ENCODE measurements at regions not wholly inside any gene's neighbourhood (a gene's known extent, or its start where the extent isn't known, plus 50 kb on each side); places are given as distances from the start of the nearest gene placed in this dataset.

- TF ChIP-seq Cebpa-rat (IDR thresholded peaks at IDR 0.05): no peak
- H3K9me3 ChIP-seq: peaks cover 13% of the 10 kb centered on the region; the same call in 1 of the 2 replicates
- no peaks in the 10 kb centered on the region for H3K27me3 ChIP-seq
- H4K20me1 ChIP-seq: no peaks in the 10 kb centered on the region
- no peaks in the 10 kb centered on the region for H3K4me1 ChIP-seq
- H3K27ac ChIP-seq: no peak overlapping the region
- H3K9ac ChIP-seq: no peak overlapping the region
- H3K4me3 ChIP-seq: no peak overlapping the region
- H3K4me2 ChIP-seq: no peak overlapping the region
- no peaks in the 10 kb centered on the region for H3K36me3 ChIP-seq
Measured at GRCh38 chr4:187317799-187318198, 594.1 kb upstream of the FAT1 start.

GRCh38 chr4:187321711-187322110 is 598.1 kb upstream of the FAT1 start:
- TF ChIP-seq Cebpa-rat (IDR thresholded peaks at IDR 0.05): no peak
- H3K4me3 ChIP-seq: no peak overlapping the region
- no peaks in the 10 kb centered on the region for H3K4me1 ChIP-seq
- H3K27ac ChIP-seq: no peak overlapping the region
- no peaks in the 10 kb centered on the region for H3K27me3 ChIP-seq
- H4K20me1 ChIP-seq: no peaks in the 10 kb centered on the region
- no peaks in the 10 kb centered on the region for H3K36me3 ChIP-seq
- H3K4me2 ChIP-seq: no peak overlapping the region
- peaks cover 13% of the 10 kb centered on the region; the same call in 1 of the 2 replicates for H3K9me3 ChIP-seq
- H3K9ac ChIP-seq: no peak overlapping the region

- Histone ChIP-seq H3K36me3 (no peaks in the 10 kb centered on the region), H3K27me3 (no peaks in the 10 kb centered on the region; the same call in 1 of the 2 replicates)
- no peak for TF ChIP-seq Cebpa-rat (IDR thresholded peaks at IDR 0.05)
Measured at GRCh38 chr4:187332141-187332540, 608.5 kb upstream of the FAT1 start.

GRCh38 chr4:187333151-187333550 is 609.5 kb upstream of the FAT1 start:
- no peak overlapping the region for H3K9ac ChIP-seq
- no peak overlapping the region for H3K4me2 ChIP-seq
- no peaks in the 10 kb centered on the region for H4K20me1 ChIP-seq
- H3K36me3 ChIP-seq: no peaks in the 10 kb centered on the region
- no peaks in the 10 kb centered on the region; the same call in 1 of the 2 replicates for H3K27me3 ChIP-seq
- no peaks in the 10 kb centered on the region for H3K9me3 ChIP-seq
- TF ChIP-seq Cebpa-rat (IDR thresholded peaks at IDR 0.05): no peak
- H3K4me3 ChIP-seq: no peak overlapping the region
- H3K4me1 ChIP-seq: no peaks in the 10 kb centered on the region
- no peak overlapping the region for H3K27ac ChIP-seq

More at GRCh38 chr4:187332141-187332540, 608.5 kb upstream of the FAT1 start:
- H3K4me3 ChIP-seq: no peak overlapping the region
- H3K27ac ChIP-seq: no peak overlapping the region
- no peaks in the 10 kb centered on the region for H3K4me1 ChIP-seq
- no peak overlapping the region for H3K9ac ChIP-seq
- H4K20me1 ChIP-seq: no peaks in the 10 kb centered on the region
- H3K9me3 ChIP-seq: no peaks in the 10 kb centered on the region
- H3K4me2 ChIP-seq: no peak overlapping the region

DNA sequence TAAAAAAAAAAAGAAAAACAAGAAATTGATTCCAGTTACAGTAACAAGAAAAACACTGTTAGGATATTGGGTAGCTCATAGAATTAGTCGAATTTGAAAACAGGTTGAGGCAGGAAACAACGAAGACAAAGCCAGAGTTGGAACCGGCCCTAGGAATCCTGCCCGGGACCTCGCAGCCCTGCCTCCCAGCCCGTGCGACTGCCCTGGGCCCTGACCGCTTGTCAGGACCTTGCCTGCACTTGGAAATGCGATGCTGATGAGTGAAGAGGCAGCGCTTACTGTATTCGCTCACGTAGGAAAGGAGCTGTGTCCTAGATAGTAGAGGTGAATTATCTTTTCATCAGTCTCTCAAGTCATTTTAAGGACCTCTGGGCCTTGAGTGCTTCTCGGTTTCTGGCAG is 611.7 kb upstream of the FAT1 start:
- Histone ChIP-seq H3K4me2 (no peak overlapping the region), H3K27ac (no peak overlapping the region), H3K9ac (no peak overlapping the region), H3K36me3 (no peaks in the 10 kb centered on the region), H3K4me1 (no peaks in the 10 kb centered on the region), H3K27me3 (no peaks in the 10 kb centered on the region), H3K9me3 (no peaks in the 10 kb centered on the region), H3K4me3 (no peak overlapping the region), H4K20me1 (no peaks in the 10 kb centered on the region)
- no peak for TF ChIP-seq Cebpa-rat (IDR thresholded peaks at IDR 0.05)

DNA sequence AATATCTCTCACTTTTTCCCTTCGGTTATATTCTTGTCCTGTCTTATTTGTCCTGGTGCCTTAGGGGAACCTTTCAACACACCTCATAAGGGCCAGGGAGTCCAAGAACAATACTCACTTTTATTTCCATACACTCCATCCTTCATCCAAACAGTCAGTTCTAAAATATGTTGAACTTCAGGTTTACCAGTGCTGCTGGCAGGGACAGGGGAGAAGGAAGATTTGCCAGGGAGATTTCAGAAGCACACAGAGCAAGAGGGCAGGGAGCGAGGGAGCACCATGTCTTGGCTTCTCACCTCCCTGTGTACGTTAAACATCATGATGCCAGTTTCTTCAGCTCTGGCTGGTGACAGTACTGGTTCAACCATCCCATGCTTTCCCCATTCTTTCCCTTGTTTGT is 631.1 kb upstream of the FAT1 start:
- Histone ChIP-seq H3K4me3 (no peak overlapping the region), H4K20me1 (no peaks in the 10 kb centered on the region), H3K4me2 (no peak overlapping the region), H3K9ac (no peak overlapping the region), H3K4me1 (no peaks in the 10 kb centered on the region), H3K36me3 (no peaks in the 10 kb centered on the region), H3K9me3 (no peaks in the 10 kb centered on the region), H3K27ac (no peak overlapping the region), H3K27me3 (no peaks in the 10 kb centered on the region)
- TF ChIP-seq Cebpa-rat (IDR thresholded peaks at IDR 0.05): no peak

GRCh38 chr4:187357045-187357643 is 633.5 kb upstream of the FAT1 start:
- no peaks in the 10 kb centered on the region for H3K9me3 ChIP-seq
- H3K4me1 ChIP-seq: no peaks in the 10 kb centered on the region
- H3K36me3 ChIP-seq: no peaks in the 10 kb centered on the region
- H3K4me2 ChIP-seq: no peak overlapping the region
- H3K4me3 ChIP-seq: no peak overlapping the region
- H3K9ac ChIP-seq: no peak overlapping the region
- H3K27ac ChIP-seq: no peak overlapping the region
- H4K20me1 ChIP-seq: no peaks in the 10 kb centered on the region
- H3K27me3 ChIP-seq: no peaks in the 10 kb centered on the region
- TF ChIP-seq Cebpa-rat (IDR thresholded peaks at IDR 0.05): no peak

DNA sequence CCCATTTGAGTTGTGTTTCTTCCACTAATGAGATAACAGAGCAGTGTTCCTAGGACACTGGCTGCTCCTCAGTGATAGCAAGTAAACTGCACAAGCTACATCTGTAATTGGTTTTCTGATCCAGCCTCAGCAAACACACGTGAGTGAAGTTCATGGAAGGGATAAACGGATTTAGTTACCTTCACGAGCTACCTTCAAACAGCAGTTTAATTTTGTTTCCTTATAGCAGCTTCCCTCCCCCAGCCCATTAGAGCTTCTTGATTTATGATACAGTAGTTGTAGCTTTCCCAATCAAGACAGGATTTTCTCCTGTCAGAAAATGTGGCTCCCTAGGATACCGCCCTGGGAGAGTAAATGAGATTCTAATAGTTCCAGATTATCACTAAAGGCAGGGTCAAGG is 634.2 kb upstream of the FAT1 start:
- no peaks in the 10 kb centered on the region for H3K9me3 ChIP-seq
- TF ChIP-seq Cebpa-rat (IDR thresholded peaks at IDR 0.05): no peak
- no peak overlapping the region for H3K4me3 ChIP-seq
- H3K4me1 ChIP-seq: no peaks in the 10 kb centered on the region
- no peak overlapping the region for H3K27ac ChIP-seq
- no peak overlapping the region for H3K4me2 ChIP-seq
- H4K20me1 ChIP-seq: no peaks in the 10 kb centered on the region
- no peaks in the 10 kb centered on the region for H3K36me3 ChIP-seq
- no peaks in the 10 kb centered on the region for H3K27me3 ChIP-seq
- H3K9ac ChIP-seq: no peak overlapping the region

DNA sequence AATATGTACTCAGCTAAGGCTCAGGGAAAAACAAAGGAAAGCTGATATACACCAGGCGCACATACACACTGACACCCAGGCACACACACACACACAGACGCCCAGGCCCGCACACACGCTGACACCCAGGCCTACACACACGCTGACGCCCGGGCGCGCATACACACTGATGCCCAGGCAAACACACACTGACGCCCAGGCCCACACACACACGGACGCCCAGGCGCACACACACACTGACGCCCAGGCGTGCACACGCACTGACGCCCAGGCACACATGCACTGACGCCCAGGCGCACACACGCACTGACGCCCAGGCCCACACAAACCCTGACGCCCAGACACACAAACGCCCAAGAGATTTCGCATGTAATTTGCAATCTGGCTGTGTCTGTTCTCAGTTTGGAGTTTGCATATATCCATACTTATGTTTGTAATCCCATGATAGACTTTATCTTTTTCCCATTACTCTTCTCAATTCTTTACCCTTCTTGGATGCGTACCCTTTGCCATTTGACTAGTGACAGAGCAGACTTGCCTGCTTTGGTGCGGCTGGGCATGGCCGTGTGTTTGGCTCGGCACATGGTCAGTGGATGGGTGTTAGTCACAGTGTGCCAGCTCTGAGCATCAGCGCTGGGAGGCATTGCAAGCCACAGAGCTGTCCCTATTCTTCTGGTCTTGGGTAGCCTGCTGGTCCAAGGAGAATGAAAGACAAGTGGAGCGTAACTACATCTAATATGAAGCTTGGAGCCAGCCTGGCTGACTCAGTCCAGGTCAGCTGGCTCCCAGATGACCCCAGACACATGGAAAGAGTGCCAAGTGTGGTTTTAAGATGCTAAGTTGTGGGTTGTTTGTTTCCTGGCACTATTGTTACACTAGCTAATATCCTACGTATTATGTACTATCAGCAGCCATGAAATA is 632.4 kb upstream of the ZFP42 start:
- H3K9ac ChIP-seq: no peak overlapping the region
- no peak for TF ChIP-seq Cebpa-rat (IDR thresholded peaks at IDR 0.05)
- no peak overlapping the region for H3K4me3 ChIP-seq
- no peaks in the 10 kb centered on the region for H4K20me1 ChIP-seq
- H3K36me3 ChIP-seq: no peaks in the 10 kb centered on the region
- no peak overlapping the region for H3K4me2 ChIP-seq
- no peaks in the 10 kb centered on the region for H3K4me1 ChIP-seq
- H3K27me3 ChIP-seq: no peaks in the 10 kb centered on the region
- H3K9me3 ChIP-seq: no peaks in the 10 kb centered on the region
- no peak overlapping the region for H3K27ac ChIP-seq

DNA sequence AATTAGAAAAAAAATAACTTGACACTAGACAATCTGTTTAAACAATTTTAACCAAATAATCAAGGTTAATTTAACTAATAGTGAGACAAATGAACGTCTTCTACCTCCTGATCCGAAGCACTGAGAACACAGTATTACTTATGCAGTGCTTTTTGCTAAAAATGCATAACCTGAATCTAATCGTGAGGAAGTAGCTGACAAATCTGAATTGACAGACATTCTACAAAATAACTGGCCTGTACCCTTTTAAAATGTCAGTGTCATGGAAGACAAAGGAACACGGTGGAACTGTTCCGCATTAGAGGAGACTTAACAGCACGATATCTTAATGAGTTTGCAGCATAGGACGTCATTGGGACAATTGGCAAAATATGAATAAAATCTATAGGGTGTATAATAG is 631.2 kb upstream of the ZFP42 start:
- H3K36me3 ChIP-seq: no peaks in the 10 kb centered on the region
- H3K4me2 ChIP-seq: no peak overlapping the region
- H3K27me3 ChIP-seq: no peaks in the 10 kb centered on the region
- no peaks in the 10 kb centered on the region for H3K4me1 ChIP-seq
- no peak overlapping the region for H3K27ac ChIP-seq
- TF ChIP-seq Cebpa-rat (IDR thresholded peaks at IDR 0.05): no peak
- H4K20me1 ChIP-seq: no peaks in the 10 kb centered on the region
- no peaks in the 10 kb centered on the region for H3K9me3 ChIP-seq
- no peak overlapping the region for H3K9ac ChIP-seq
- H3K4me3 ChIP-seq: no peak overlapping the region
